Spleen (tissue), 7 donors: ENCODE measurements at regions not wholly inside any gene's neighbourhood (a gene's known extent, or its start where the extent isn't known, plus 50 kb on each side); places are given as distances from the start of the nearest gene placed in this dataset.
"Not testable (repeated sequence)": the region's sequence is repeated elsewhere in the genome, so short reads cannot be mapped to it uniquely, and the experiment has no call there.

ENCODE experiments used
- CTCF ChIP-seq, 11 experiments: fragments of 200-600 bp in 7 of 11; fragments of 450-650 bp in 4 of 11; sonication (generic) in 4 of 11; IDR thresholded peaks in 8 of 11; conservative IDR thresholded peaks in 3 of 11; 1 replicate in 7 of 11; 2 replicates in 4 of 11; pipeline versions ENCODE4 v1.4.0 to v1.8.0; 2016 to 2021; ENCODE audit warnings: antibody characterized with exemption in 11 of 11, inconsistent platforms in 4 of 11, mild to moderate bottlenecking in 1 of 11
- POLR2AphosphoS5 ChIP-seq, 3 donors: sonication (generic); formaldehyde crosslinking; IDR thresholded peaks; one replicate each; pipeline ENCODE4 v1.5.1; 2017; ENCODE audit warnings: antibody characterized with exemption in 3 of 3
- donor health status: DM: no; HTN: no; CAD: no; lungs with moderate emphysema.
- donor health status: DM: no; HTN: no; CAD: no.
- donor health status: DM: no; HTN: no; CAD: no.

GRCh38 chr18:57879924-57880323 lies 76.8 kb upstream of the ATP8B1 start:
- not testable (repeated sequence) for TF ChIP-seq CTCF (IDR thresholded peaks at IDR 0.05 in 8 of 11, conservative IDR thresholded peaks at IDR 0.05 in 3 of 11); POLR2AphosphoS5 (IDR thresholded peaks at IDR 0.05)
